GM12864 (cell line): ENCODE measurements at regions not wholly inside any gene's neighbourhood (a gene's known extent, or its start where the extent isn't known, plus 50 kb on each side); places are given as distances from the start of the nearest gene placed in this dataset.

Source experiments
- DNase-seq: peaks from one replicate; pipeline ENCODE4 v3.0.0-alpha.2; 2011; ENCODE audit warnings: low read depth
- H3K4me3 ChIP-seq: 2 replicates; pipeline ENCODE4 v1.5.1; 2011; ENCODE audit warnings: mild to moderate bottlenecking, low read depth, low read length, control low read depth
- TF ChIP-seq, protein P1 (sequence below): IDR thresholded peaks from 2 replicates; pipeline ENCODE4 v1.5.1; 2011; ENCODE audit warnings: low read depth, mild to moderate bottlenecking, moderate library complexity, low read length, control low read depth, inconsistent platforms; ENCODE audit errors: missing control alignments

DNA sequence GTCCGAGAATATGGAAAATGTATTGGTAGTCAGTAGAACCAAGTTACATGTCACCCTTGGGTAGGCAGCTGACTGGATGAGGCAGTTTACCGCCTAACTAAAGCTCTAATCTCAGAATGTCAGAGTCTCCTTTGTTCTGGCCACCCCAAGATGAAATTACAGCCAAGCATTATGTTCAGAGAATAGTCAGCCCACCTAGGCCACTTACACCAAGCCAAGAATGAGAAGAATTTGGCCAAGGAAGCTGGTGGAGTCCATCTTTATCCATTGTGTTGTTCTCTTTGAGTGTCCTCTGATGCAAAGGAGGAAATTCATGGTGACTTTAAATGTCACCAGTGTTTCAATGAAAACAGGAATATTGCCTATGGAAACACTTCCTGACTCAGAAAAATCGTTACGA, 275.1 kb upstream of the MAP3K1 start:
- no peak for DNase-seq
- no peak overlapping the region for H3K4me3 ChIP-seq
- TF ChIP-seq, protein P1, sequence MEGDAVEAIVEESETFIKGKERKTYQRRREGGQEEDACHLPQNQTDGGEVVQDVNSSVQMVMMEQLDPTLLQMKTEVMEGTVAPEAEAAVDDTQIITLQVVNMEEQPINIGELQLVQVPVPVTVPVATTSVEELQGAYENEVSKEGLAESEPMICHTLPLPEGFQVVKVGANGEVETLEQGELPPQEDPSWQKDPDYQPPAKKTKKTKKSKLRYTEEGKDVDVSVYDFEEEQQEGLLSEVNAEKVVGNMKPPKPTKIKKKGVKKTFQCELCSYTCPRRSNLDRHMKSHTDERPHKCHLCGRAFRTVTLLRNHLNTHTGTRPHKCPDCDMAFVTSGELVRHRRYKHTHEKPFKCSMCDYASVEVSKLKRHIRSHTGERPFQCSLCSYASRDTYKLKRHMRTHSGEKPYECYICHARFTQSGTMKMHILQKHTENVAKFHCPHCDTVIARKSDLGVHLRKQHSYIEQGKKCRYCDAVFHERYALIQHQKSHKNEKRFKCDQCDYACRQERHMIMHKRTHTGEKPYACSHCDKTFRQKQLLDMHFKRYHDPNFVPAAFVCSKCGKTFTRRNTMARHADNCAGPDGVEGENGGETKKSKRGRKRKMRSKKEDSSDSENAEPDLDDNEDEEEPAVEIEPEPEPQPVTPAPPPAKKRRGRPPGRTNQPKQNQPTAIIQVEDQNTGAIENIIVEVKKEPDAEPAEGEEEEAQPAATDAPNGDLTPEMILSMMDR = no peak

- no peak for DNase-seq
- TF ChIP-seq, protein P1 = no peak
- H3K4me3 ChIP-seq = no peak overlapping the region
These were observed 276.8 kb upstream of the MAP3K1 start for GRCh38 chr5:56538580-56538979.

- no peak overlapping the region for H3K4me3 ChIP-seq
- no peak for DNase-seq
- TF ChIP-seq, protein P1 = no peak
These were observed 280.0 kb upstream of the MAP3K1 start for GRCh38 chr5:56535347-56535746.

GRCh38 chr5:56534102-56534829, 281.1 kb upstream of the MAP3K1 start:
- no peak for DNase-seq
- TF ChIP-seq, protein P1 = no peak
- no peak overlapping the region for H3K4me3 ChIP-seq

- TF ChIP-seq, protein P1 = no peak
- no peak for DNase-seq
These were observed 282.9 kb upstream of the MAP3K1 start for GRCh38 chr5:56532466-56532865.

DNA sequence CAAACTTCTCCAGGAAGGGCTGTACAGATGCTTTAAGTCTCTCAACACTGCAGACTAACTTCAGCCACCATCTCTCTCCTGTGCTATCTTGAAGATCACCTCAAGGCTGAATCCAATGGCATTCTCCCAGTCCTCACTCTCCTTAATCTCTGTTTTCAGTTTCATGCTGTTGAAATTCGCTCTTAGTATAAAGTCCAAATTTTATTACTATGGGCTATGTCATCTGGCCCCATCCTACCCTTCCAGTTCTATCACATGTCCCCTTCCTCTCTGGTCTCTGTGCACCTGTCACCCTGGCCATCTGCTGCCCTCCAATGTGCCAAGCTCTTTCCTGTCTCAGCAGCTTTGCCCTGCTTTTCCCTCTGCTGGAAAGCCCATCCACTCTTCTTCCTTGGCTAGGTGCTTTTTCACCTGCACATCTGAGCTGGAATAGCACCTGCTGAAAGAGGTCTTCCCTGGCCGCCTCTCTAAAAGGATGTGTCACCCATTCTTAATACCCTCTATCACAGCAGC, 284.7 kb upstream of the MAP3K1 start:
- DNase-seq = no peak
- no peak overlapping the region for H3K4me3 ChIP-seq
- TF ChIP-seq, protein P1 = no peak

More at GRCh38 chr5:56532466-56532865, 282.9 kb upstream of the MAP3K1 start:
- no peak overlapping the region for H3K4me3 ChIP-seq
